Effector memory CD4-positive, alpha-beta T cell (primary cell): ENCODE measurements at regions not wholly inside any gene's neighbourhood (a gene's known extent, or its start where the extent isn't known, plus 50 kb on each side); places are given as distances from the start of the nearest gene placed in this dataset.
"Not testable (repeated sequence)": the region's sequence is repeated elsewhere in the genome, so short reads cannot be mapped to it uniquely, and the experiment has no call there.

Experiments
- DNase-seq, 3 donors: peaks; one replicate each; pipeline ENCODE4 v3.0.0-alpha.2; 2020
- H3K27ac ChIP-seq: 2 replicates; pipeline ENCODE4 v1.7.0; 2013; ENCODE audit warnings: mild to moderate bottlenecking, low read length, moderate library complexity; ENCODE audit not compliant: insufficient read depth, poor library complexity, severe bottlenecking
- H3K27me3 ChIP-seq: replicated peaks from 2 replicates; pipeline ENCODE4 v1.7.0; 2013; ENCODE audit warnings: mild to moderate bottlenecking, low read length; ENCODE audit not compliant: insufficient read depth, control insufficient read depth, poor library complexity, severe bottlenecking
- H3K36me3 ChIP-seq: 2 replicates; pipeline ENCODE4 v1.7.0; 2013; ENCODE audit warnings: mild to moderate bottlenecking, low read length, moderate library complexity; ENCODE audit not compliant: control insufficient read depth, insufficient read depth
- H3K4me1 ChIP-seq: 2 replicates; pipeline ENCODE4 v1.7.0; 2013; ENCODE audit warnings: low read length, mild to moderate bottlenecking; ENCODE audit not compliant: control insufficient read depth, insufficient read depth, poor library complexity, severe bottlenecking
- H3K4me3 ChIP-seq: 2 replicates; pipeline ENCODE4 v1.7.0; 2013; ENCODE audit warnings: low read length, low read depth, mild to moderate bottlenecking; ENCODE audit not compliant: insufficient read depth, poor library complexity, severe bottlenecking
- H3K9me3 ChIP-seq: 2 replicates; pipeline ENCODE4 v1.7.0; 2013; ENCODE audit warnings: mild to moderate bottlenecking, low read length, moderate library complexity; ENCODE audit not compliant: control insufficient read depth

DNA sequence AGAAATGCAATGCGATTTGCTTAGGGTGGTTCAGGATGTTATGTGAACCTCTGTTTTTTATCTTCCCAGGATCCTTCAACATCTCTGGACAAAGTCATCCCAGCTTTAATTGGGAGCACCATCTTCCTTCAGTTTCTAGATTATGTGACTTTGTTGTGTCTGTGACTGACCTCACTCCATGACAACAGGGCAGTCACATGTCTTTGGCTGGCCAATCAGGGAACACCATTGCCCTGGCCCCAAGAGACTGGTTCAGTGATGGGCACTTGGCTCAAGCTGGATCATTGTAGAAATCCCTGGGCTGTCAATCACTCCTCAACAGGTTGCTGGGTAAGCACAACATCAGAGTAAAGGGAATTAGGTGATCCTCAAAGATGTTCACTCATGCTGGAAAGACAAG is 499.7 kb downstream of the XYLT1 start:
- H3K36me3 ChIP-seq = no peaks in the 10 kb centered on the region
- DNase-seq = no peak
- H3K4me1 ChIP-seq = no peaks in the 10 kb centered on the region
- no peak overlapping the region for H3K4me3 ChIP-seq
- no peaks in the 10 kb centered on the region for H3K9me3 ChIP-seq
- no peak overlapping the region for H3K27ac ChIP-seq
- H3K27me3 ChIP-seq = no peaks in the 10 kb centered on the region

DNA sequence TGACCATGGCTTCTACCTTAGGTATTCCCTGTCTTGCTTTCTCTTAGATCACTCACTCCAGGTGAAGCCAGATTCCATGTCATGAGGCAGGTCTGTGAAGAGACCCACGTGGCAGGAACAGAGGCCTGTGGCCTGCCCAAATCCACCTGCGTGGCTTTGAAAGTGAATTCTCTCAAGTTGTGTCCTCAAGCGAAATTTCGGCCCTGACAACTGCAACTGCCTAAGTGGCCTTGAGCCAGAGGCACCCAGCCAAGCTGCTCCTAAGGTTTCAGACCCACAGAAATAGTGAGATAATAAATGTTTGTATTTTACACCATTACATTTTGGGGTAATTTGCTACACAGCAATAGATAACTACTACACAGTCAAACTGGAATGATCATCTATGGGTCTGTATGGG is 497.9 kb downstream of the XYLT1 start:
- H3K4me3 ChIP-seq = no peak overlapping the region
- H3K27ac ChIP-seq = no peak overlapping the region
- no peaks in the 10 kb centered on the region for H3K4me1 ChIP-seq
- H3K27me3 ChIP-seq = no peaks in the 10 kb centered on the region
- H3K9me3 ChIP-seq = no peaks in the 10 kb centered on the region
- no peaks in the 10 kb centered on the region for H3K36me3 ChIP-seq
- no peak for DNase-seq

GRCh38 chr16:16973707-16974591 is 496.8 kb downstream of the XYLT1 start:
- no peak for DNase-seq
- H3K4me3 ChIP-seq = no peak overlapping the region
- H3K27me3 ChIP-seq = no peaks in the 10 kb centered on the region
- H3K9me3 ChIP-seq = no peaks in the 10 kb centered on the region
- no peak overlapping the region for H3K27ac ChIP-seq
- no peaks in the 10 kb centered on the region for H3K36me3 ChIP-seq
- H3K4me1 ChIP-seq = no peaks in the 10 kb centered on the region

DNA sequence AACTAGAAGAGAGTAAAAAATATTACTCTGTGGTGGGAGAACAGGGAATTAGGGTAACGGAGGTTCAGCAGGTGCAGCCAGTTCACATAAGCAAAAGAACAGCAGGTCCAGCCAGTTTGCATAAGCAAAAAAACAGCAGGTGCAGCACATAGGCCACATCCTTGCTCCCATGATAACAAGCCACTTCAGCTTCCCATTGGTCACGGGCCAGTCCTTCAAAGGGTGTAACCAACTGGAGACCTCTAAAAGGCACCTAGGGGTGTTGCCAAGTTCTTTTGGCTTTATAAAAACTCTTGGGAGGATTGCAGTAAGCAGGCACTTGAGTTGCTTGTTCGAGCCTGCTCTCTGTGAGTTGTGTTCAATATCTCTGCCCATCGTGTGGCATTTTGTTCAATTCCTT is 488.1 kb downstream of the XYLT1 start:
- Histone ChIP-seq H3K9me3 (no peaks in the 10 kb centered on the region), H3K27me3 (no peaks in the 10 kb centered on the region)
- DNase-seq = no peak

GRCh38 chr16:16983582-16983981 is 487.2 kb downstream of the XYLT1 start:
- Histone ChIP-seq H3K4me1 (no peaks in the 10 kb centered on the region), H3K4me3 (no peak overlapping the region), H3K27me3 (no peaks in the 10 kb centered on the region), H3K36me3 (no peaks in the 10 kb centered on the region), H3K27ac (no peak overlapping the region), H3K9me3 (no peaks in the 10 kb centered on the region)
- DNase-seq = no peak

More for the DNA sequence above, 488.1 kb downstream of the XYLT1 start:
- Histone ChIP-seq H3K27ac (no peak overlapping the region), H3K36me3 (no peaks in the 10 kb centered on the region), H3K4me1 (no peaks in the 10 kb centered on the region), H3K4me3 (no peak overlapping the region)

DNA sequence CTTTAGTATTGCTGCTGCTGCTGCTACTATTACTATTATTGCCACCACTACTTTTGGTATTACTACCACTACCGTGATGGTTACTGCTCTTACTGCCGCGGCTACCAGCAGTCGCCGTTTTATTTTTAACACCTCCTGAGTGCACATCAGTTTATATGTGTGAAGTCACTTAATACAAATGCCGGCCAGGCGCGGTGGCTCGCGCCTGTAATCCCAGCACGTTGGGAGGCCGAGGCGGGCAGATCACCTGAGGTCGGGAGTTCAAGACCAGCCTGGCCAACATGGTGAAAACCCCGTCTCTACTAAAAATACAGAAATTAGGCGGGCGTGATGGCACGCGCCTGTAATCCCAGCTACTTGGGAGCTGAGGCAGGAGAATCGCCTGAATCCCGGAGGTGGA is 486.7 kb downstream of the XYLT1 start:
- H3K27me3 ChIP-seq, H3K4me3 ChIP-seq, H3K9me3 ChIP-seq, H3K36me3 ChIP-seq, H3K27ac ChIP-seq, H3K4me1 ChIP-seq, DNase-seq: not testable (repeated sequence)

DNA sequence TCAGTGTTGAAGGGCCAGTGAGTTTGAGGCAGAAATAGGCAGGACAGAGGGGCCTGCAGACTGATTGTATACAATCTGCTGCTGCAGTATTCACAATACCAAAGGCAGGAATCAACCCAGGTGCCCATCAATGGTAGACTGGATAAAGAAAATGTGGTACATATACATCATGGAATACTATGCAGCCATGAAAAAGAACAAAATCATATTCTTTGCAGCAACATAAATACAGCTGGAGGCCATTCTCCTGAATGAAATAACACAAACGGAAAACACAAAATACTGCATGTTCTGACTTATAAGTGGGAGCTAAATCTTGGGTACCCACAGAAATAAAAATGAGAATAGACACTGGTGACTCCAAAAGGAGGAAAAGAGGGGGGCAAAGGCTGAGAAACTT is 485.1 kb downstream of the XYLT1 start:
- DNase-seq = no peak
- Histone ChIP-seq H3K36me3 (no peaks in the 10 kb centered on the region), H3K27ac (no peak overlapping the region), H3K27me3 (no peaks in the 10 kb centered on the region), H3K4me1 (no peaks in the 10 kb centered on the region), H3K9me3 (no peaks in the 10 kb centered on the region), H3K4me3 (no peak overlapping the region)

DNA sequence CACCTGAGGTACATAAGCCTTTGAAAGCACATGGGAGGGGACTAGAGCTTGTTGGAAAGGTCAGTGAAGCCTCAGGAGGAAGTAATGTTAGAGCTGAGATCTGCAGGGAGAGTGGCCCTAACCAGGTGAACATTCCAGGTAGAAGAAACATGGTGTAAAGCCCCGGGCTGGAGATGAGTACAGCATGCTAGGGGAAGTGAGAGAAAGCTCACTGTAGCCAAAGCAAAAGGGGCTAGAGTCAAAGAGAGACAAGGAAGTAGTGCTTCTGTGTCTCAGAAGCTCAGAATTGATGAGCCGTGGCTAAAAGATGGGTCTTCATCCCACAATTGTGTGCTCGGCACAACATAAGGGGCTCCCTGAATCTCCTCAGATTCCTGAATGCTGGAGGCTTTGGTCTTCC is 481.8 kb downstream of the XYLT1 start:
- H3K4me1 ChIP-seq = no peaks in the 10 kb centered on the region
- DNase-seq = no peak
- H3K36me3 ChIP-seq = no peaks in the 10 kb centered on the region
- H3K27ac ChIP-seq = no peak overlapping the region
- no peak overlapping the region for H3K4me3 ChIP-seq
- H3K9me3 ChIP-seq = no peaks in the 10 kb centered on the region
- no peaks in the 10 kb centered on the region for H3K27me3 ChIP-seq

GRCh38 chr16:16989368-16989767 is 481.4 kb downstream of the XYLT1 start:
- Histone ChIP-seq H3K36me3 (no peaks in the 10 kb centered on the region), H3K27me3 (no peaks in the 10 kb centered on the region), H3K4me1 (no peaks in the 10 kb centered on the region), H3K27ac (no peak overlapping the region), H3K4me3 (no peak overlapping the region), H3K9me3 (no peaks in the 10 kb centered on the region)
- no peak for DNase-seq

- no peaks in the 10 kb centered on the region for H3K27me3 ChIP-seq
Measured at GRCh38 chr16:16991711-16992110, 479.0 kb downstream of the XYLT1 start.

More at GRCh38 chr16:16991711-16992110, 479.0 kb downstream of the XYLT1 start:
- Histone ChIP-seq H3K4me1 (no peaks in the 10 kb centered on the region), H3K4me3 (no peak overlapping the region), H3K27ac (no peak overlapping the region), H3K9me3 (no peaks in the 10 kb centered on the region), H3K36me3 (no peaks in the 10 kb centered on the region)
- no peak for DNase-seq
